ENCODE measurements at regions not wholly inside any gene's neighbourhood (a gene's known extent, or its start where the extent isn't known, plus 50 kb on each side); places are given as distances from the start of the nearest gene placed in this dataset.
"Not testable (repeated sequence)": the region's sequence is repeated elsewhere in the genome, so short reads cannot be mapped to it uniquely, and the experiment has no call there.

- peak; percentile 32; the same call in 1 of the 2 replicates for TF ChIP-seq CTCF (conservative IDR thresholded peaks at IDR 0.05)
- no peak overlapping the region for H3K27ac ChIP-seq
These were observed 216.4 kb downstream of the FSIP2 start for GRCh38 chr2:185955050-185955449.

- no peak overlapping the region for H3K27ac ChIP-seq
- TF ChIP-seq CTCF (conservative IDR thresholded peaks at IDR 0.05) = no peak
These were observed 228.7 kb downstream of the FSIP2 start for GRCh38 chr2:185967335-185967734.

- no peak overlapping the region for H3K27ac ChIP-seq
- no peak for TF ChIP-seq CTCF (conservative IDR thresholded peaks at IDR 0.05)
These were observed 231.7 kb downstream of the FSIP2 start for GRCh38 chr2:185970148-185970852.

GRCh38 chr2:185978634-185979407 lies 240.2 kb downstream of the FSIP2 start:
- no peak overlapping the region for H3K27ac ChIP-seq
- TF ChIP-seq CTCF (conservative IDR thresholded peaks at IDR 0.05) = no peak

GRCh38 chr2:185979546-185980071 lies 241.0 kb downstream of the FSIP2 start:
- TF ChIP-seq CTCF (conservative IDR thresholded peaks at IDR 0.05) = no peak
- no peak overlapping the region for H3K27ac ChIP-seq

- no peak overlapping the region for H3K27ac ChIP-seq
- no peak for TF ChIP-seq CTCF (conservative IDR thresholded peaks at IDR 0.05)
These were observed 242.3 kb downstream of the FSIP2 start for GRCh38 chr2:185980944-185981343.

- no peak overlapping the region for H3K27ac ChIP-seq
- no peak for TF ChIP-seq CTCF (conservative IDR thresholded peaks at IDR 0.05)
These were observed 246.1 kb downstream of the FSIP2 start for GRCh38 chr2:185984670-185985069.

GRCh38 chr2:185988907-185989306 lies 250.3 kb downstream of the FSIP2 start:
- not testable (repeated sequence) for H3K27ac ChIP-seq

Measured in VCaP (cell line).